OCI-LY1 (cell line): ENCODE measurements at regions not wholly inside any gene's neighbourhood (a gene's known extent, or its start where the extent isn't known, plus 50 kb on each side); places are given as distances from the start of the nearest gene placed in this dataset.

Experiments
- H2AFZ ChIP-seq: fragments of 200-600 bp; sonication (generic), shearing (Covaris generic); 2 replicates; pipeline ENCODE4 v1.6.0; 2014; ENCODE audit warnings: antibody characterized with exemption, mild to moderate bottlenecking, low read length
- H3F3A ChIP-seq: fragments of 200-600 bp; sonication (generic), shearing (Covaris generic); 2 replicates; pipeline ENCODE4 v1.6.0; 2014; ENCODE audit warnings: mild to moderate bottlenecking, antibody characterized with exemption, low read length, moderate library complexity; ENCODE audit not compliant: insufficient read depth
- H3K27ac ChIP-seq: fragments of 200-600 bp; sonication (generic); 2 replicates; pipeline ENCODE4 v1.5.1; 2014; ENCODE audit warnings: low read length, mixed run types, mild to moderate bottlenecking, low read depth; ENCODE audit not compliant: poor library complexity, severe bottlenecking
- H3K27me3 ChIP-seq: fragments of 200-600 bp; sonication (generic); 2 replicates; pipeline ENCODE4 v1.6.0; 2014; ENCODE audit warnings: antibody characterized with exemption, mild to moderate bottlenecking, low read length, moderate library complexity; ENCODE audit not compliant: insufficient read depth
- H3K36me3 ChIP-seq: fragments of 200-600 bp; sonication (generic); 2 replicates; pipeline ENCODE4 v1.6.1; 2014; ENCODE audit warnings: mild to moderate bottlenecking, antibody characterized with exemption, low read length, moderate library complexity, mixed read lengths; ENCODE audit not compliant: insufficient read depth
- H3K4me1 ChIP-seq: fragments of 200-600 bp; sonication (generic); 2 replicates; pipeline ENCODE4 v1.5.1; 2014; ENCODE audit warnings: mild to moderate bottlenecking, low read length, moderate library complexity; ENCODE audit not compliant: insufficient read depth, severe bottlenecking
- H3K4me2 ChIP-seq: fragments of 200-600 bp; sonication (generic), shearing (Covaris generic); 2 replicates; pipeline ENCODE4 v1.6.1; 2014; ENCODE audit warnings: low read length
- H3K4me3 ChIP-seq: fragments of 200-600 bp; sonication (generic); 2 replicates; pipeline ENCODE4 v1.5.1; 2014; ENCODE audit warnings: low read length, low read depth, mild to moderate bottlenecking, mixed read lengths; ENCODE audit not compliant: poor library complexity, severe bottlenecking
- H3K79me2 ChIP-seq: fragments of 200-600 bp; shearing (Covaris generic); 2 replicates; pipeline ENCODE4 v1.6.1; 2016; ENCODE audit warnings: mixed run types, low read length, mixed read lengths; ENCODE audit not compliant: insufficient read depth
- H3K9ac ChIP-seq: fragments of 200-600 bp; sonication (generic), shearing (Covaris generic); 2 replicates; pipeline ENCODE4 v1.6.1; 2014; ENCODE audit warnings: mild to moderate bottlenecking, low read length, mixed read lengths
- H3K9me2 ChIP-seq: fragments of 200-600 bp; sonication (generic), shearing (Covaris generic); 2 replicates; pipeline ENCODE4 v1.6.1; 2014; ENCODE audit warnings: low read depth, mild to moderate bottlenecking, low read length, mixed read lengths
- H3K9me3 ChIP-seq: fragments of 200-600 bp; shearing (Covaris generic); 2 replicates; pipeline ENCODE4 v1.6.1; 2014; ENCODE audit warnings: low read length, mixed read lengths
- H4K20me1 ChIP-seq: fragments of 200-600 bp; sonication (generic), shearing (Covaris generic); 2 replicates; pipeline ENCODE4 v1.6.0; 2016; ENCODE audit warnings: mild to moderate bottlenecking, low read length; ENCODE audit not compliant: insufficient read depth
- EZH2 ChIP-seq: fragments of 200-600 bp; sonication (generic), shearing (Covaris generic); IDR thresholded peaks from 2 replicates; pipeline ENCODE4 v1.8.0; 2017; ENCODE audit warnings: borderline replicate concordance, mixed run types, mild to moderate bottlenecking, antibody characterized with exemption, low read length, moderate library complexity, mixed read lengths
- TF ChIP-seq, protein P1 (sequence below): fragments of 200-600 bp; sonication (generic), shearing (Covaris generic); IDR thresholded peaks from 2 replicates; pipeline ENCODE4 v1.5.1; 2017; ENCODE audit warnings: mild to moderate bottlenecking, antibody characterized with exemption, low read length, moderate library complexity, mixed read lengths

DNA sequence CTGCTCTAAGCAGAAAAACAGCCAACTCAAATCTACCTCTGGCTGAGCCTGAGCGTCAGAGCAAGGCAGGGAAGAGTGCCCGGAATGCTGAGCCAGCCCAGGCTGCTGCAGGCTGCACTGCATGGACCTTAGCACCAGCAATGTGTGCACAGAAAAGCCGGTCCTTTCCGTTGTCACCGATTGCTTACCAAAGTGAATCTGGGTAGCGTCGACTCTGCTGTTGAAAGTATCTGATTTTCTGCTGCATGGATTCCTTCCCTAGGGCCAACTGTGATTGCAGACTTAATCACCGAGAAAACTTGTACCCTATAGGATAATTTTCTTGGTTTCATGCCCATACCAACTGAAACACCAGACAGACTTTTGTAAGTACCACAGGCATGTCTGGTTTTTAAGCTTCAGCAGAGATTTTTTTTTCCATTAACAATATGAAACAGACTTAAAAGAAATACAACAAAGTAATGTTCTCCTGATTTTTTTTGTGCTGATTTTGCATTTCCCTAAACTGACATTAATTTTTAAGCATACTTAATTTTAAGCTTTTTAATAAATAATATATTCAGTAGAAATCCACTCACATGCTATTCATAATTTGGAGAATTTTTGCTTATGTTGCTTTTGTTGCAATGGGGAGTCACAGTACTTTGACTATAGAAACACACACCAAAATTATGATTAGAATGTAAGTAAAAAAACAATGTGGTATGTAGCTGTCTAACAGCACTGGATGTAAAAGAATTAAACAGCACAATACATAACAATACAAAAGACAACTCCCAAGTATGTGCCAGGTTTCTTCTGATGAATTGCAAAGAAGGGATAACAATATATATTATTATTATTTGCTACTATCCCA, 218.0 kb downstream of the THBS2 start:
- no peaks in the 10 kb centered on the region for H3K4me1 ChIP-seq
- no peaks in the 10 kb centered on the region for H3K9me2 ChIP-seq
- H3K4me3 ChIP-seq: no peak overlapping the region
- TF ChIP-seq EZH2: no peak
- TF ChIP-seq, protein P1, sequence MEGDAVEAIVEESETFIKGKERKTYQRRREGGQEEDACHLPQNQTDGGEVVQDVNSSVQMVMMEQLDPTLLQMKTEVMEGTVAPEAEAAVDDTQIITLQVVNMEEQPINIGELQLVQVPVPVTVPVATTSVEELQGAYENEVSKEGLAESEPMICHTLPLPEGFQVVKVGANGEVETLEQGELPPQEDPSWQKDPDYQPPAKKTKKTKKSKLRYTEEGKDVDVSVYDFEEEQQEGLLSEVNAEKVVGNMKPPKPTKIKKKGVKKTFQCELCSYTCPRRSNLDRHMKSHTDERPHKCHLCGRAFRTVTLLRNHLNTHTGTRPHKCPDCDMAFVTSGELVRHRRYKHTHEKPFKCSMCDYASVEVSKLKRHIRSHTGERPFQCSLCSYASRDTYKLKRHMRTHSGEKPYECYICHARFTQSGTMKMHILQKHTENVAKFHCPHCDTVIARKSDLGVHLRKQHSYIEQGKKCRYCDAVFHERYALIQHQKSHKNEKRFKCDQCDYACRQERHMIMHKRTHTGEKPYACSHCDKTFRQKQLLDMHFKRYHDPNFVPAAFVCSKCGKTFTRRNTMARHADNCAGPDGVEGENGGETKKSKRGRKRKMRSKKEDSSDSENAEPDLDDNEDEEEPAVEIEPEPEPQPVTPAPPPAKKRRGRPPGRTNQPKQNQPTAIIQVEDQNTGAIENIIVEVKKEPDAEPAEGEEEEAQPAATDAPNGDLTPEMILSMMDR: no peak
- H3K9me3 ChIP-seq: no peaks in the 10 kb centered on the region
- no peaks in the 10 kb centered on the region for H3K36me3 ChIP-seq
- no peak overlapping the region for H3K4me2 ChIP-seq
- no peaks in the 10 kb centered on the region for H3F3A ChIP-seq
- H3K27ac ChIP-seq: no peak overlapping the region
- no peak overlapping the region for H2AFZ ChIP-seq
- no peaks in the 10 kb centered on the region for H3K27me3 ChIP-seq
- H4K20me1 ChIP-seq: no peaks in the 10 kb centered on the region
- H3K79me2 ChIP-seq: no peaks in the 10 kb centered on the region
- no peak overlapping the region for H3K9ac ChIP-seq

- Histone ChIP-seq H3K9ac (no peak overlapping the region), H2AFZ (no peak overlapping the region), H4K20me1 (no peaks in the 10 kb centered on the region)
Observed at GRCh38 chr6:169034516-169035167, 219.0 kb downstream of the THBS2 start.

GRCh38 chr6:169029861-169030260, 223.8 kb downstream of the THBS2 start:
- no peak overlapping the region for H3K27ac ChIP-seq
- H3K9me2 ChIP-seq: no peaks in the 10 kb centered on the region
- TF ChIP-seq, protein P1: no peak
- TF ChIP-seq EZH2: no peak
- H3K36me3 ChIP-seq: no peaks in the 10 kb centered on the region
- H3F3A ChIP-seq: no peaks in the 10 kb centered on the region
- H3K79me2 ChIP-seq: no peaks in the 10 kb centered on the region
- no peak overlapping the region for H3K4me3 ChIP-seq
- no peak overlapping the region for H3K9ac ChIP-seq
- H3K4me2 ChIP-seq: no peak overlapping the region
- no peak overlapping the region for H2AFZ ChIP-seq
- H3K27me3 ChIP-seq: no peaks in the 10 kb centered on the region
- no peaks in the 10 kb centered on the region for H3K4me1 ChIP-seq
- no peaks in the 10 kb centered on the region for H3K9me3 ChIP-seq
- no peaks in the 10 kb centered on the region for H4K20me1 ChIP-seq

More at GRCh38 chr6:169034516-169035167, 219.0 kb downstream of the THBS2 start:
- Histone ChIP-seq H3K4me2 (no peak overlapping the region), H3F3A (no peaks in the 10 kb centered on the region), H3K79me2 (no peaks in the 10 kb centered on the region), H3K27ac (no peak overlapping the region), H3K36me3 (no peaks in the 10 kb centered on the region), H3K4me3 (no peak overlapping the region), H3K27me3 (no peaks in the 10 kb centered on the region), H3K4me1 (no peaks in the 10 kb centered on the region), H3K9me3 (no peaks in the 10 kb centered on the region), H3K9me2 (no peaks in the 10 kb centered on the region)
- TF ChIP-seq EZH2: no peak
- TF ChIP-seq, protein P1: no peak
